Right lobe of liver (tissue), 4 donors: ENCODE measurements at regions not wholly inside any gene's neighbourhood (a gene's known extent, or its start where the extent isn't known, plus 50 kb on each side); places are given as distances from the start of the nearest gene placed in this dataset.

Experiments
- POLR2A ChIP-seq: fragments of 450-650 bp; IDR thresholded peaks from one replicate; pipeline ENCODE4 v1.6.1; 2017; ENCODE audit warnings: antibody characterized with exemption, mild to moderate bottlenecking
- TF ChIP-seq, protein P1 (sequence below), 4 donors: fragments of 200-600 bp in 3 of 4; fragments of 450-650 bp in 1 of 4; IDR thresholded peaks; one replicate each; pipeline versions ENCODE4 v1.5.1 to v1.8.0; 2016 to 2022; ENCODE audit warnings: antibody characterized with exemption in 4 of 4, mild to moderate bottlenecking in 2 of 4
- donor health status: DM: no; HTN: no; CAD: no.
- donor health status: DM: no; HTN: no; CAD: no.
- donor health status: DM: no; HTN: yes; CAD: no.

DNA sequence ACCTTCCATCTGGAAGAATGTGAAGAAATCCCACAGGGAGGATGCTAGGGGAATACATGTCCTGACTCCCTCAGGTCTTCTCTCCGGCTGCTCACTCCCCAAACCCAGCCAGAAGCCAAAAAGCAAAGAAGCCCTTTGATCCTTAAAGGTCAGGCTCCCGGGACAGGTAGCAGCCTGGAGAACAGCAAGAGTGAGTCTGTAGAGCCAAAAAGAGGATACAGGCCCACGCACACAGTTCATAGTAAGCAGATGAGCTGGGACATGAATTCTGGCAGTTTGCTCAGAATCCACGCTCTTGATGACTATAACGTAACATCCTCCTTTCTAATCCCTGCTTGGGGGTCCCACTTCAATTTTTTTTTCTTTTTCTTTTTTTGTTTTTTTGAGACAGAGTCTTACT, 72.0 kb upstream of the SLC44A1 start:
- TF ChIP-seq, protein P1, sequence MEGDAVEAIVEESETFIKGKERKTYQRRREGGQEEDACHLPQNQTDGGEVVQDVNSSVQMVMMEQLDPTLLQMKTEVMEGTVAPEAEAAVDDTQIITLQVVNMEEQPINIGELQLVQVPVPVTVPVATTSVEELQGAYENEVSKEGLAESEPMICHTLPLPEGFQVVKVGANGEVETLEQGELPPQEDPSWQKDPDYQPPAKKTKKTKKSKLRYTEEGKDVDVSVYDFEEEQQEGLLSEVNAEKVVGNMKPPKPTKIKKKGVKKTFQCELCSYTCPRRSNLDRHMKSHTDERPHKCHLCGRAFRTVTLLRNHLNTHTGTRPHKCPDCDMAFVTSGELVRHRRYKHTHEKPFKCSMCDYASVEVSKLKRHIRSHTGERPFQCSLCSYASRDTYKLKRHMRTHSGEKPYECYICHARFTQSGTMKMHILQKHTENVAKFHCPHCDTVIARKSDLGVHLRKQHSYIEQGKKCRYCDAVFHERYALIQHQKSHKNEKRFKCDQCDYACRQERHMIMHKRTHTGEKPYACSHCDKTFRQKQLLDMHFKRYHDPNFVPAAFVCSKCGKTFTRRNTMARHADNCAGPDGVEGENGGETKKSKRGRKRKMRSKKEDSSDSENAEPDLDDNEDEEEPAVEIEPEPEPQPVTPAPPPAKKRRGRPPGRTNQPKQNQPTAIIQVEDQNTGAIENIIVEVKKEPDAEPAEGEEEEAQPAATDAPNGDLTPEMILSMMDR (IDR thresholded peaks at IDR 0.05): no peak
- no peak for TF ChIP-seq POLR2A
